KMS-11 (cell line): ENCODE measurements at regions not wholly inside any gene's neighbourhood (a gene's known extent, or its start where the extent isn't known, plus 50 kb on each side); places are given as distances from the start of the nearest gene placed in this dataset.

Source experiments
- H2AFZ ChIP-seq: fragments of 200-600 bp; sonication (generic); 2 replicates; pipeline ENCODE4 v1.6.1; 2016; ENCODE audit warnings: antibody characterized with exemption, mixed run types, low read depth
- H3K27ac ChIP-seq: fragments of 200-600 bp; sonication (generic); 2 replicates; pipeline ENCODE4 v1.6.1; 2016; ENCODE audit warnings: mild to moderate bottlenecking, mixed run types
- H3K27me3 ChIP-seq: fragments of 200-600 bp; sonication (generic); 2 replicates; pipeline ENCODE4 v1.6.1; 2017; ENCODE audit warnings: mild to moderate bottlenecking, low read depth, mixed run types, moderate library complexity; ENCODE audit not compliant: insufficient read depth
- H3K36me3 ChIP-seq: fragments of 200-600 bp; sonication (generic); 2 replicates; pipeline ENCODE4 v1.6.1; 2017; ENCODE audit warnings: mild to moderate bottlenecking, mixed run types; ENCODE audit not compliant: insufficient read depth
- H3K4me1 ChIP-seq: fragments of 200-600 bp; sonication (generic); 2 replicates; pipeline ENCODE4 v1.6.1; 2016; ENCODE audit warnings: mild to moderate bottlenecking, low read depth, mixed run types; ENCODE audit not compliant: poor library complexity, severe bottlenecking
- H3K4me2 ChIP-seq: fragments of 200-600 bp; sonication (generic); 2 replicates; pipeline ENCODE4 v1.7.0; 2016; ENCODE audit warnings: mild to moderate bottlenecking, mixed run types
- H3K4me3 ChIP-seq: fragments of 200-600 bp; sonication (generic); IDR thresholded peaks from 2 replicates; pipeline ENCODE4 v1.6.1; 2017; ENCODE audit warnings: low read depth, low read length, mixed read lengths; ENCODE audit not compliant: insufficient read depth
- H3K79me2 ChIP-seq: fragments of 200-600 bp; sonication (generic); 2 replicates; pipeline ENCODE4 v1.6.1; 2016; ENCODE audit warnings: low read depth, mixed run types; ENCODE audit not compliant: insufficient read depth
- H3K9ac ChIP-seq: fragments of 200-600 bp; sonication (generic); 2 replicates; pipeline ENCODE4 v1.6.1; 2016; ENCODE audit warnings: mild to moderate bottlenecking, mixed run types
- H4K20me1 ChIP-seq: fragments of 200-600 bp; sonication (generic); 2 replicates; pipeline ENCODE4 v1.6.1; 2016; ENCODE audit warnings: mild to moderate bottlenecking, mixed run types; ENCODE audit not compliant: insufficient read depth
- TF ChIP-seq, protein P1 (sequence below): fragments of 200-600 bp; sonication (generic); conservative IDR thresholded peaks from 2 replicates; pipeline ENCODE4 v1.6.1; 2017; ENCODE audit warnings: low read depth, mild to moderate bottlenecking, antibody characterized with exemption, low read length, moderate library complexity, mixed read lengths

DNA sequence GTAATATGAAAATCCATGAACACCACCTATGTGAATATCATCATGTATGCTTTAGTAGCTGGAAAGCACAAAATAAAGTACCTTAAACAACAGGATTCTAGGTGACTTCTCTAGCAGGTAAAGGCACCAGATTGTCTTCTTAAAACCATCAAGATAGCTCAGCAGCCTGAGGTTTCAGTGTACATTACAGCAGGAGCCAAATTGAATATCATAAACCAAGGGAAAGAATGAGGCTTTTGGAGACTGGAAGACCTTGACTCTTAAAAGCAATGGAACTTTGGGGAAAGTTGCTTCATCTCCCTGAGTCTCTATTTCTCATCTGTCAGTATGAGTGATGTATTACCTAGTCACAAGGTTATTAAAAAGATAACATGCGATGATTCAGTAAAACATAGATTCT is 429.7 kb upstream of the SPHKAP start:
- no peaks in the 10 kb centered on the region for H3K79me2 ChIP-seq
- H3K27me3 ChIP-seq, result no peaks in the 10 kb centered on the region
- H2AFZ ChIP-seq, result no peak overlapping the region
- no peaks in the 10 kb centered on the region for H3K36me3 ChIP-seq
- H3K4me2 ChIP-seq, result no peak overlapping the region
- H3K27ac ChIP-seq, result no peak overlapping the region
- TF ChIP-seq, protein P1, sequence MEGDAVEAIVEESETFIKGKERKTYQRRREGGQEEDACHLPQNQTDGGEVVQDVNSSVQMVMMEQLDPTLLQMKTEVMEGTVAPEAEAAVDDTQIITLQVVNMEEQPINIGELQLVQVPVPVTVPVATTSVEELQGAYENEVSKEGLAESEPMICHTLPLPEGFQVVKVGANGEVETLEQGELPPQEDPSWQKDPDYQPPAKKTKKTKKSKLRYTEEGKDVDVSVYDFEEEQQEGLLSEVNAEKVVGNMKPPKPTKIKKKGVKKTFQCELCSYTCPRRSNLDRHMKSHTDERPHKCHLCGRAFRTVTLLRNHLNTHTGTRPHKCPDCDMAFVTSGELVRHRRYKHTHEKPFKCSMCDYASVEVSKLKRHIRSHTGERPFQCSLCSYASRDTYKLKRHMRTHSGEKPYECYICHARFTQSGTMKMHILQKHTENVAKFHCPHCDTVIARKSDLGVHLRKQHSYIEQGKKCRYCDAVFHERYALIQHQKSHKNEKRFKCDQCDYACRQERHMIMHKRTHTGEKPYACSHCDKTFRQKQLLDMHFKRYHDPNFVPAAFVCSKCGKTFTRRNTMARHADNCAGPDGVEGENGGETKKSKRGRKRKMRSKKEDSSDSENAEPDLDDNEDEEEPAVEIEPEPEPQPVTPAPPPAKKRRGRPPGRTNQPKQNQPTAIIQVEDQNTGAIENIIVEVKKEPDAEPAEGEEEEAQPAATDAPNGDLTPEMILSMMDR, result no peak
- H3K9ac ChIP-seq, result no peak overlapping the region
- no peaks in the 10 kb centered on the region for H4K20me1 ChIP-seq
- H3K4me1 ChIP-seq, result peaks cover 4% of the 10 kb centered on the region
- H3K4me3 ChIP-seq, result no peak overlapping the region

DNA sequence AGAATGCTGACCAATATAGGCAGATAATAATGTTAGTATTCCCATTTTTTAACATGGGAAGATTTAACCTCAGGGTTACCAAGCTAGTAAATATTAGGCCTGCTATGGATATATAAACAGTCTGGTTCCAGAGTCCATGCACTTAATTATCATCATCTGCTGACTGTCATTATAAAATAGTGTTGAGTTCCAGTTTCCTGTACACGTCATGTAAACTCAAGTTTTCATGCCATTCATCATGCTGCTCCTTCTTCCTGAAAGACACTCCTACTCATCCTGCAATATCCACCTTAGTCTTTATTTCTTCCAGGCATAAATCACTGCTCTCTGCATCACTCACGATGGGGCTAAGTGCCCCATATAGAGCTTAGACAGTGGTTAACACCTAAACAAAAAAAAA is 420.8 kb upstream of the SPHKAP start:
- Histone ChIP-seq H3K27ac (no peak overlapping the region), H4K20me1 (no peaks in the 10 kb centered on the region), H3K4me3 (no peak overlapping the region), H3K27me3 (no peaks in the 10 kb centered on the region), H3K4me1 (no peaks in the 10 kb centered on the region), H3K9ac (no peak overlapping the region), H2AFZ (no peak overlapping the region), H3K79me2 (no peaks in the 10 kb centered on the region), H3K36me3 (no peaks in the 10 kb centered on the region), H3K4me2 (no peak overlapping the region)
- TF ChIP-seq, protein P1, result no peak

DNA sequence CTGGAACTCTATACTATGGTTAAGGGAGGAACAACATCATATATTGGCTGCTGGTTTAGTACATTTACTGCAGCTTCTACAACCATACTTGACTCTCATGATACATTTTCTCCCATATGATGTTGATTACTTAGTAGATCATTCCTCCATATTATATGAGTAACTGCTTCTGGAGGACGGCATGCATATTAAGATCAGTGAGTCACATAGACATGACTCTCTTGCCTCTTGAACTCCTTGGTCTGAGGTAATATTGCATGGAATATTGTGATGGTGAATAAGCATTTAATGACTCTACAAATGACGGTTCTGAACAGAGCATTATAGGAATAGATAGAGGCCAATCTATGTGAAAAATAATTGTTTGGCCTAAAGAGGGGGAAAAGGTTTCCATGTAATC is 418.8 kb upstream of the SPHKAP start:
- Histone ChIP-seq H2AFZ (no peak overlapping the region), H3K36me3 (no peaks in the 10 kb centered on the region), H3K79me2 (no peaks in the 10 kb centered on the region), H3K4me1 (no peaks in the 10 kb centered on the region), H4K20me1 (no peaks in the 10 kb centered on the region), H3K27ac (no peak overlapping the region), H3K4me3 (no peak overlapping the region), H3K27me3 (no peaks in the 10 kb centered on the region), H3K9ac (no peak overlapping the region), H3K4me2 (no peak overlapping the region)
- TF ChIP-seq, protein P1, result no peak

DNA sequence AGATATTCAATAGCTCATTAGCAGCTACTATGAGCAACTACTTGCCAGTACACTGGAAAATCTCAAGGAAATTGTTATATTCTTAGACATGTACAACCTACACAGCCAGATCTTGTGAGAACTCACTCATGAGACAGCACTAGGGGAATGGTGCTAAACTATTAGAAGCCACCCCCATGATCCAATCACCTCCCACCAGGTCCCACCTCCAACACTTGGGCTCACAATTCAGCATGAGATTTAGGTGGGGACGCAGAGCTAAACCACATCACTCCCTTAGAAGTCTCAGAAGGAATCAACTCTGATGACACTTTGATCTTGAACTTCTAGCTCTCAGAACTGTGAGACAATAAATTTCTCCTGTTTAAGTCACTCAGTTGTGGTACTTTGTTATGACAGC is 418.3 kb upstream of the SPHKAP start:
- H3K79me2 ChIP-seq, result no peaks in the 10 kb centered on the region
- H3K4me3 ChIP-seq, result no peak overlapping the region
- no peak overlapping the region for H3K4me2 ChIP-seq
- H3K9ac ChIP-seq, result no peak overlapping the region
- no peaks in the 10 kb centered on the region for H3K27me3 ChIP-seq
- no peak overlapping the region for H2AFZ ChIP-seq
- H3K4me1 ChIP-seq, result no peaks in the 10 kb centered on the region
- H3K27ac ChIP-seq, result no peak overlapping the region
- H4K20me1 ChIP-seq, result no peaks in the 10 kb centered on the region
- TF ChIP-seq, protein P1, result no peak
- no peaks in the 10 kb centered on the region for H3K36me3 ChIP-seq

DNA sequence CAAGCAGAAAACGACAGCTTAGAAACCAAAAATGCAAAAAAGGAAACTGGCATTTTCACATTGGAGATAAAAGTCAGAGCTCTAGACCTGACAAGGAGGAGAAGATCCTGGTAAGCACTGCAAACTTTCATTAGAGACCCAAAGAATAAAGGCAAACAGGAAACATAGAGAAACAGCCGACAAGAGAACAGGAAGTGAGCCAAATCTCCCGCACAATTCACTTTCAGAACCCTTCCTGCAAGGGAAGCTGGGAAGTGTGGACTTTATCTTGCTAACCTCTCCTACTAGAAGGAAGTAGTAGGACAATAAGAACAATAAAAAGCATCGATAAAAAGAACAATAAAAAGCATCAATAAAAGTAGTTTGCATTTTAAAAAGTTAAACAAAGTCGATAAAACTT is 417.8 kb upstream of the SPHKAP start:
- Histone ChIP-seq H3K36me3 (no peaks in the 10 kb centered on the region), H3K79me2 (no peaks in the 10 kb centered on the region), H3K27ac (no peak overlapping the region), H3K9ac (no peak overlapping the region), H3K4me1 (no peaks in the 10 kb centered on the region), H3K4me2 (no peak overlapping the region), H4K20me1 (no peaks in the 10 kb centered on the region), H2AFZ (no peak overlapping the region), H3K27me3 (no peaks in the 10 kb centered on the region), H3K4me3 (no peak overlapping the region)
- TF ChIP-seq, protein P1, result no peak
